ENCODE measurements at regions not wholly inside any gene's neighbourhood (a gene's known extent, or its start where the extent isn't known, plus 50 kb on each side); places are given as distances from the start of the nearest gene placed in this dataset.

DNA sequence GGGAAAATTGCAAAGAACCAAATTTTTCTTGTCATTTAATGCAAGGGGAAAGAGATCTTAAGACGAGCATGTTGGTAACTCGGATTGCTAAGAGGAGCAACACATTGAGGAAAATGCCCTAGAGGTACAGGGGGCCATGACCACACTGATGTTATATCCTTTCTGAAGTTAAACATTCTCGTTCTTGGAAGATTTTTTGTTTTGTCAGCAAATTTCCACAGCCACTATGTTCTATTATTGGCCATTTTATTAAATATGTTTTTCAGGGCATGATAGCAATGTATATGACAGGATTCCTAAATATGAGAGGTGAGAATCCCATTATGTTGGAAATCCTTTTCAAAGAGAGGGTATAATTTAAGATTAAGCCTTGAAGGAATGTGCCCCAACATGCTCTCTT, 627.2 kb upstream of the PKN2 start:
- WGBS (ENCODE audit: insufficient coverage): 54% methylated on average over 2 of the region's 3 CpGs
- Histone ChIP-seq H3K27ac (ENCODE audit: low read depth in 1 of 2, low read length in 2 of 2) (no peak overlapping the region), H4K20me1 (ENCODE audit: insufficient read depth, low read length) (no peaks in the 10 kb centered on the region), H2AFZ (ENCODE audit: insufficient read depth, low read depth, low read length, poor library complexity, severe bottlenecking) (no peak overlapping the region), H3K79me2 (ENCODE audit: insufficient read depth, low read length) (no peaks in the 10 kb centered on the region), H3K9ac (ENCODE audit: insufficient read depth, low read length, poor library complexity, severe bottlenecking) (no peak overlapping the region), H3K4me2 (replicated peaks; ENCODE audit: extremely low read depth, low read length, poor library complexity, severe bottlenecking) (no peak overlapping the region), H3K27me3 (ENCODE audit: control insufficient read depth in 2 of 2, insufficient read depth in 2 of 2, low read length in 2 of 2) (no peaks in the 10 kb centered on the region), H3K36me3 (replicated peaks in 1 of 2; ENCODE audit: control insufficient read depth in 1 of 2, insufficient read depth in 2 of 2, low read length in 2 of 2) (no peaks in the 10 kb centered on the region), H3K4me1 (ENCODE audit: control insufficient read depth in 1 of 2, insufficient read depth in 2 of 2, low read length in 2 of 2) (no peaks in the 10 kb centered on the region), H3K9me3 (replicated peaks in 1 of 2; ENCODE audit: control insufficient read depth in 1 of 2, insufficient read depth in 1 of 2, low read length in 2 of 2) (no peaks in the 10 kb centered on the region), H3K4me3 (replicated peaks in 1 of 3; ENCODE audit: low read depth in 2 of 3, low read length in 3 of 3) (no peak overlapping the region)
- intact Hi-C loops (cut with micrococcal nuclease): no loop called here
- DNase-seq: no peak
- no peaks in the 10 kb centered on the region for H3K4me1 Mint-ChIP-seq
- H3K4me3 Mint-ChIP-seq: no peak overlapping the region
- TF ChIP-seq, protein P1, sequence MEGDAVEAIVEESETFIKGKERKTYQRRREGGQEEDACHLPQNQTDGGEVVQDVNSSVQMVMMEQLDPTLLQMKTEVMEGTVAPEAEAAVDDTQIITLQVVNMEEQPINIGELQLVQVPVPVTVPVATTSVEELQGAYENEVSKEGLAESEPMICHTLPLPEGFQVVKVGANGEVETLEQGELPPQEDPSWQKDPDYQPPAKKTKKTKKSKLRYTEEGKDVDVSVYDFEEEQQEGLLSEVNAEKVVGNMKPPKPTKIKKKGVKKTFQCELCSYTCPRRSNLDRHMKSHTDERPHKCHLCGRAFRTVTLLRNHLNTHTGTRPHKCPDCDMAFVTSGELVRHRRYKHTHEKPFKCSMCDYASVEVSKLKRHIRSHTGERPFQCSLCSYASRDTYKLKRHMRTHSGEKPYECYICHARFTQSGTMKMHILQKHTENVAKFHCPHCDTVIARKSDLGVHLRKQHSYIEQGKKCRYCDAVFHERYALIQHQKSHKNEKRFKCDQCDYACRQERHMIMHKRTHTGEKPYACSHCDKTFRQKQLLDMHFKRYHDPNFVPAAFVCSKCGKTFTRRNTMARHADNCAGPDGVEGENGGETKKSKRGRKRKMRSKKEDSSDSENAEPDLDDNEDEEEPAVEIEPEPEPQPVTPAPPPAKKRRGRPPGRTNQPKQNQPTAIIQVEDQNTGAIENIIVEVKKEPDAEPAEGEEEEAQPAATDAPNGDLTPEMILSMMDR (IDR thresholded peaks at IDR 0.05): no peak
- no peaks in the 10 kb centered on the region for H3K36me3 Mint-ChIP-seq
- no peak overlapping the region for H3K27ac Mint-ChIP-seq
- peaks cover 0 to 3% (median 0%) of the 10 kb centered on the region in 3 donors for H3K27me3 Mint-ChIP-seq (ENCODE audit: low read depth in 3 of 3)
- peaks cover 0 to 4% (median 1%) of the 10 kb centered on the region in 7 donors for H3K9me3 Mint-ChIP-seq

GRCh38 chr1:88058205-88058604, 625.9 kb upstream of the PKN2 start:
- Mint-ChIP-seq H3K4me1 (no peaks in the 10 kb centered on the region), H3K27ac (no peak overlapping the region), H3K9me3 (peaks cover 0 to 4% (median 1%) of the 10 kb centered on the region in 7 donors), H3K4me3 (no peak overlapping the region), H3K36me3 (no peaks in the 10 kb centered on the region), H3K27me3 (ENCODE audit: low read depth in 3 of 3) (peaks cover 0 to 3% (median 0%) of the 10 kb centered on the region in 3 donors)
- no peak for DNase-seq
- no peaks in the 10 kb centered on the region for H4K20me1 ChIP-seq (ENCODE audit: insufficient read depth, low read length)
- H3K4me1 ChIP-seq (ENCODE audit: control insufficient read depth in 1 of 2, insufficient read depth in 2 of 2, low read length in 2 of 2): no peaks in the 10 kb centered on the region
- H3K9me3 ChIP-seq (replicated peaks in 1 of 2; ENCODE audit: control insufficient read depth in 1 of 2, insufficient read depth in 1 of 2, low read length in 2 of 2): no peaks in the 10 kb centered on the region
- TF ChIP-seq, protein P1 (IDR thresholded peaks at IDR 0.05): no peak
- H3K79me2 ChIP-seq (ENCODE audit: insufficient read depth, low read length): no peaks in the 10 kb centered on the region
- no CpG with 5 or more reads among the region's 2 CpGs for WGBS (ENCODE audit: insufficient coverage)
- no peak overlapping the region for H3K4me3 ChIP-seq (replicated peaks in 1 of 3; ENCODE audit: low read depth in 2 of 3, low read length in 3 of 3)
- H2AFZ ChIP-seq (ENCODE audit: insufficient read depth, low read depth, low read length, poor library complexity, severe bottlenecking): no peak overlapping the region
- no peaks in the 10 kb centered on the region for H3K27me3 ChIP-seq (ENCODE audit: control insufficient read depth in 2 of 2, insufficient read depth in 2 of 2, low read length in 2 of 2)
- no peak overlapping the region for H3K4me2 ChIP-seq (replicated peaks; ENCODE audit: extremely low read depth, low read length, poor library complexity, severe bottlenecking)
- no peak overlapping the region for H3K27ac ChIP-seq (ENCODE audit: low read depth in 1 of 2, low read length in 2 of 2)
- intact Hi-C loops (cut with micrococcal nuclease): no loop called here
- H3K9ac ChIP-seq (ENCODE audit: insufficient read depth, low read length, poor library complexity, severe bottlenecking): no peak overlapping the region
- H3K36me3 ChIP-seq (replicated peaks in 1 of 2; ENCODE audit: control insufficient read depth in 1 of 2, insufficient read depth in 2 of 2, low read length in 2 of 2): no peaks in the 10 kb centered on the region

Data from CD14-positive monocyte (primary cell).